Stimulated activated CD4-positive, alpha-beta T cell treated with anti-CD3 and anti-CD28 coated beads, Interleukin-4, amount 100 ng/mL, for 1 hour (primary cell): ENCODE measurements at regions not wholly inside any gene's neighbourhood (a gene's known extent, or its start where the extent isn't known, plus 50 kb on each side); places are given as distances from the start of the nearest gene placed in this dataset.
"Not testable (repeated sequence)": the region's sequence is repeated elsewhere in the genome, so short reads cannot be mapped to it uniquely, and the experiment has no call there.

Experiments used
- DNase-seq: peaks from one replicate; pipeline ENCODE4 v3.0.0-alpha.2; 2020

- no peak for DNase-seq
Measured at GRCh38 chr3:95710684-95711083, 1103.7 kb upstream of the EPHA6 start.

- DNase-seq, result no peak
Measured at GRCh38 chr3:95711789-95712188, 1102.6 kb upstream of the EPHA6 start.

GRCh38 chr3:95715128-95715527 is 1099.3 kb upstream of the EPHA6 start:
- no peak for DNase-seq

- DNase-seq, result no peak
Measured at GRCh38 chr3:95717048-95717447, 1097.3 kb upstream of the EPHA6 start.

- DNase-seq, result no peak
Measured at GRCh38 chr3:95718168-95718567, 1096.2 kb upstream of the EPHA6 start.

GRCh38 chr3:95719481-95719880 is 1094.9 kb upstream of the EPHA6 start:
- DNase-seq, result no peak

GRCh38 chr3:95721938-95722337 is 1092.5 kb upstream of the EPHA6 start:
- no peak for DNase-seq

GRCh38 chr3:95725770-95726169 is 1088.6 kb upstream of the EPHA6 start:
- DNase-seq, result no peak

GRCh38 chr3:95731753-95732152 is 1082.6 kb upstream of the EPHA6 start:
- DNase-seq, result no peak

- DNase-seq, result no peak
Measured at GRCh38 chr3:95733336-95733735, 1081.1 kb upstream of the EPHA6 start.

GRCh38 chr3:95738045-95738444 is 1076.3 kb upstream of the EPHA6 start:
- no peak for DNase-seq

- not testable (repeated sequence) for DNase-seq
Measured at GRCh38 chr3:95744896-95745295, 1069.5 kb upstream of the EPHA6 start.

GRCh38 chr3:95750097-95750496 is 1064.3 kb upstream of the EPHA6 start:
- no peak for DNase-seq

GRCh38 chr3:95751509-95751908 is 1062.9 kb upstream of the EPHA6 start:
- no peak for DNase-seq

GRCh38 chr3:95752199-95752598 is 1062.2 kb upstream of the EPHA6 start:
- DNase-seq, result no peak

- DNase-seq, result no peak
Measured at GRCh38 chr3:95758707-95759106, 1055.7 kb upstream of the EPHA6 start.

GRCh38 chr3:95759614-95760301 is 1054.6 kb upstream of the EPHA6 start:
- DNase-seq, result no peak

- no peak for DNase-seq
Measured at GRCh38 chr3:95775486-95776094, 1038.8 kb upstream of the EPHA6 start.

- no peak for DNase-seq
Measured at GRCh38 chr3:95781598-95781997, 1032.8 kb upstream of the EPHA6 start.

GRCh38 chr3:95789111-95789510 is 1025.3 kb upstream of the EPHA6 start:
- no peak for DNase-seq

GRCh38 chr3:95797081-95797480 is 1017.3 kb upstream of the EPHA6 start:
- DNase-seq, result no peak

- no peak for DNase-seq
Measured at GRCh38 chr3:95798628-95799027, 1015.8 kb upstream of the EPHA6 start.

GRCh38 chr3:95810462-95810861 is 1003.9 kb upstream of the EPHA6 start:
- DNase-seq, result no peak

- DNase-seq, result no peak
Measured at GRCh38 chr3:95813244-95813643, 1001.1 kb upstream of the EPHA6 start.

- no peak for DNase-seq
Measured at GRCh38 chr3:95815828-95816227, 998.6 kb upstream of the EPHA6 start.
